Parathyroid adenoma (tissue), 2 donors: ENCODE measurements at regions not wholly inside any gene's neighbourhood (a gene's known extent, or its start where the extent isn't known, plus 50 kb on each side); places are given as distances from the start of the nearest gene placed in this dataset.

Experiments
- H2AFZ ChIP-seq: fragments of 300-600 bp; sonication (generic); one replicate; pipeline ENCODE4 v1.7.0; 2017; ENCODE audit warnings: antibody characterized with exemption, mild to moderate bottlenecking
- H3K27ac ChIP-seq: fragments of 300-600 bp; sonication (generic); one replicate; pipeline ENCODE4 v1.7.0; 2017
- H3K27me3 ChIP-seq: fragments of 300-600 bp; sonication (generic); one replicate; pipeline ENCODE4 v1.7.0; 2017; ENCODE audit warnings: low read length; ENCODE audit not compliant: control insufficient read depth, insufficient read depth
- H3K36me3 ChIP-seq: fragments of 300-600 bp; sonication (generic); one replicate; pipeline ENCODE4 v1.7.0; 2017; ENCODE audit warnings: low read length; ENCODE audit not compliant: control insufficient read depth, insufficient read depth
- H3K4me1 ChIP-seq: fragments of 300-600 bp; sonication (generic); one replicate; pipeline ENCODE4 v1.7.0; 2017; ENCODE audit warnings: control low read depth
- H3K4me2 ChIP-seq: fragments of 300-600 bp; sonication (generic); one replicate; pipeline ENCODE4 v1.7.0; 2017; ENCODE audit warnings: low read length
- H3K4me3 ChIP-seq: fragments of 300-600 bp; sonication (generic); one replicate; pipeline ENCODE4 v1.7.0; 2017; ENCODE audit warnings: low read depth, low read length
- H3K79me2 ChIP-seq: fragments of 300-600 bp; sonication (generic); one replicate; pipeline ENCODE4 v1.7.0; 2017; ENCODE audit warnings: control low read depth
- H3K9ac ChIP-seq: fragments of 300-600 bp; sonication (generic); one replicate; pipeline ENCODE4 v1.7.0; 2017; ENCODE audit warnings: mild to moderate bottlenecking
- H3K9me3 ChIP-seq: fragments of 300-600 bp; sonication (generic); one replicate; pipeline ENCODE4 v1.7.0; 2017; ENCODE audit warnings: low read length; ENCODE audit not compliant: control insufficient read depth
- CTCF ChIP-seq: fragments of 300-600 bp; sonication (generic); IDR thresholded peaks from one replicate; pipeline ENCODE4 v1.7.0; 2017; ENCODE audit warnings: antibody characterized with exemption, mild to moderate bottlenecking
- donor health status: primary hyperparathyroidism.

- no peak overlapping the region for H2AFZ ChIP-seq
- no peak for TF ChIP-seq CTCF
- H3K9me3 ChIP-seq, result no peaks in the 10 kb centered on the region
- H3K79me2 ChIP-seq, result no peaks in the 10 kb centered on the region
- H3K36me3 ChIP-seq, result no peaks in the 10 kb centered on the region
- no peak overlapping the region for H3K9ac ChIP-seq
- no peaks in the 10 kb centered on the region for H3K27me3 ChIP-seq
- H3K27ac ChIP-seq, result no peak overlapping the region
- no peak overlapping the region for H3K4me2 ChIP-seq
- H3K4me1 ChIP-seq, result no peaks in the 10 kb centered on the region
- no peak overlapping the region for H3K4me3 ChIP-seq
Measured at GRCh38 chr5:143964919-143965318, 153.0 kb downstream of the HMHB1 start.

GRCh38 chr5:143966280-143966679 is 154.3 kb downstream of the HMHB1 start:
- no peak overlapping the region for H3K4me2 ChIP-seq

GRCh38 chr5:143968071-143968878 is 156.3 kb downstream of the HMHB1 start:
- H2AFZ ChIP-seq, result no peak overlapping the region

More at GRCh38 chr5:143966280-143966679, 154.3 kb downstream of the HMHB1 start:
- Histone ChIP-seq H3K4me1 (no peaks in the 10 kb centered on the region), H3K9me3 (no peaks in the 10 kb centered on the region), H2AFZ (no peak overlapping the region), H3K9ac (no peak overlapping the region), H3K4me3 (no peak overlapping the region), H3K27me3 (no peaks in the 10 kb centered on the region), H3K79me2 (no peaks in the 10 kb centered on the region), H3K27ac (no peak overlapping the region), H3K36me3 (no peaks in the 10 kb centered on the region)
- TF ChIP-seq CTCF, result no peak

GRCh38 chr5:143970159-143970558 is 158.2 kb downstream of the HMHB1 start:
- Histone ChIP-seq H3K36me3 (no peaks in the 10 kb centered on the region), H3K4me2 (no peak overlapping the region), H3K27ac (no peak overlapping the region), H3K27me3 (no peaks in the 10 kb centered on the region), H3K4me1 (no peaks in the 10 kb centered on the region), H3K9me3 (no peaks in the 10 kb centered on the region), H2AFZ (no peak overlapping the region), H3K9ac (no peak overlapping the region), H3K79me2 (no peaks in the 10 kb centered on the region), H3K4me3 (no peak overlapping the region)
- TF ChIP-seq CTCF, result no peak

More at GRCh38 chr5:143968071-143968878, 156.3 kb downstream of the HMHB1 start:
- H3K27me3 ChIP-seq, result no peaks in the 10 kb centered on the region
- no peaks in the 10 kb centered on the region for H3K4me1 ChIP-seq
- peak; percentile 56 for TF ChIP-seq CTCF
- no peak overlapping the region for H3K4me3 ChIP-seq
- no peaks in the 10 kb centered on the region for H3K36me3 ChIP-seq
- no peaks in the 10 kb centered on the region for H3K79me2 ChIP-seq
- H3K9me3 ChIP-seq, result no peaks in the 10 kb centered on the region
- H3K9ac ChIP-seq, result no peak overlapping the region
- H3K4me2 ChIP-seq, result no peak overlapping the region
- no peak overlapping the region for H3K27ac ChIP-seq

- no peak overlapping the region for H3K9ac ChIP-seq
- H2AFZ ChIP-seq, result no peak overlapping the region
- H3K27ac ChIP-seq, result no peak overlapping the region
- no peaks in the 10 kb centered on the region for H3K79me2 ChIP-seq
- H3K4me1 ChIP-seq, result no peaks in the 10 kb centered on the region
- no peaks in the 10 kb centered on the region for H3K27me3 ChIP-seq
- no peaks in the 10 kb centered on the region for H3K9me3 ChIP-seq
- no peak for TF ChIP-seq CTCF
- H3K4me3 ChIP-seq, result no peak overlapping the region
- no peak overlapping the region for H3K4me2 ChIP-seq
- H3K36me3 ChIP-seq, result no peaks in the 10 kb centered on the region
Measured at GRCh38 chr5:143972068-143972467, 160.1 kb downstream of the HMHB1 start.
